BLaER1 (cell line): ENCODE measurements at regions not wholly inside any gene's neighbourhood (a gene's known extent, or its start where the extent isn't known, plus 50 kb on each side); places are given as distances from the start of the nearest gene placed in this dataset.

Experiments used
- H3K27ac ChIP-seq: shearing (Covaris generic); formaldehyde crosslinking; 2 replicates; pipeline ENCODE4 v1.8.1; 2022
- H3K27me3 ChIP-seq: shearing (Covaris generic); formaldehyde crosslinking; 2 replicates; pipeline ENCODE4 v1.8.1; 2022
- H3K36me3 ChIP-seq: shearing (Covaris generic); formaldehyde crosslinking; 2 replicates; pipeline ENCODE4 v1.8.1; 2022
- H3K4me1 ChIP-seq: shearing (Covaris generic); formaldehyde crosslinking; 2 replicates; pipeline ENCODE4 v1.8.1; 2022
- H3K4me2 ChIP-seq: shearing (Covaris generic); formaldehyde crosslinking; 2 replicates; pipeline ENCODE4 v1.8.1; 2022
- H3K4me3 ChIP-seq: shearing (Covaris generic); formaldehyde crosslinking; 2 replicates; pipeline ENCODE4 v1.8.1; 2022
- H3K9ac ChIP-seq: shearing (Covaris generic); formaldehyde crosslinking; 2 replicates; pipeline ENCODE4 v1.8.1; 2022
- H3K9me3 ChIP-seq: shearing (Covaris generic); formaldehyde crosslinking; 2 replicates; pipeline ENCODE4 v1.8.1; 2022
- H4K20me1 ChIP-seq: shearing (Covaris generic); formaldehyde crosslinking; 2 replicates; pipeline ENCODE4 v1.8.1; 2022
- Cebpa-rat ChIP-seq: shearing (Covaris generic); IDR thresholded peaks from 2 replicates; pipeline ENCODE4 v1.8.1; 2022

- Histone ChIP-seq H4K20me1 (no peaks in the 10 kb centered on the region), H3K27ac (no peak overlapping the region), H3K4me1 (peaks cover 33% of the 10 kb centered on the region), H3K36me3 (no peaks in the 10 kb centered on the region), H3K27me3 (no peaks in the 10 kb centered on the region), H3K4me3 (no peak overlapping the region), H3K9ac (no peak overlapping the region), H3K4me2 (no peak overlapping the region), H3K9me3 (peaks cover 6% of the 10 kb centered on the region; the same call in 1 of the 2 replicates)
- TF ChIP-seq Cebpa-rat, result no peak
Measured at GRCh38 chr2:240252191-240252871, 111.9 kb upstream of the OTOS start.

GRCh38 chr2:240252872-240253511 lies 112.5 kb upstream of the OTOS start:
- H3K4me2 ChIP-seq, result no peak overlapping the region
- no peak overlapping the region for H3K4me3 ChIP-seq
- H3K9me3 ChIP-seq, result no peaks in the 10 kb centered on the region
- H3K27ac ChIP-seq, result no peak overlapping the region
- peaks cover 26% of the 10 kb centered on the region for H3K4me1 ChIP-seq
- no peak for TF ChIP-seq Cebpa-rat
- H4K20me1 ChIP-seq, result no peaks in the 10 kb centered on the region
- no peaks in the 10 kb centered on the region for H3K27me3 ChIP-seq
- no peak overlapping the region for H3K9ac ChIP-seq
- H3K36me3 ChIP-seq, result no peaks in the 10 kb centered on the region

GRCh38 chr2:240253583-240254145 lies 113.2 kb upstream of the OTOS start:
- H3K27me3 ChIP-seq, result no peaks in the 10 kb centered on the region
- no peaks in the 10 kb centered on the region for H4K20me1 ChIP-seq
- no peak overlapping the region for H3K4me2 ChIP-seq
- H3K27ac ChIP-seq, result no peak overlapping the region
- H3K4me3 ChIP-seq, result no peak overlapping the region
- H3K9ac ChIP-seq, result no peak overlapping the region
- peaks cover 19% of the 10 kb centered on the region for H3K4me1 ChIP-seq
- no peak for TF ChIP-seq Cebpa-rat
- H3K36me3 ChIP-seq, result no peaks in the 10 kb centered on the region
- H3K9me3 ChIP-seq, result no peaks in the 10 kb centered on the region

GRCh38 chr2:240254337-240255164 lies 114.1 kb upstream of the OTOS start:
- no peaks in the 10 kb centered on the region for H3K27me3 ChIP-seq
- no peak overlapping the region for H3K4me2 ChIP-seq
- H3K9me3 ChIP-seq, result no peaks in the 10 kb centered on the region
- H3K27ac ChIP-seq, result no peak overlapping the region
- H4K20me1 ChIP-seq, result no peaks in the 10 kb centered on the region
- H3K4me3 ChIP-seq, result no peak overlapping the region
- no peak for TF ChIP-seq Cebpa-rat
- no peaks in the 10 kb centered on the region for H3K36me3 ChIP-seq
- H3K9ac ChIP-seq, result no peak overlapping the region
- peaks cover 10% of the 10 kb centered on the region for H3K4me1 ChIP-seq

- no peak for TF ChIP-seq Cebpa-rat
- Histone ChIP-seq H3K4me3 (no peak overlapping the region), H3K27ac (no peak overlapping the region), H3K4me2 (no peak overlapping the region), H3K4me1 (peaks cover 5% of the 10 kb centered on the region), H3K9ac (no peak overlapping the region), H3K27me3 (no peaks in the 10 kb centered on the region), H3K36me3 (no peaks in the 10 kb centered on the region), H4K20me1 (no peaks in the 10 kb centered on the region), H3K9me3 (no peaks in the 10 kb centered on the region)
Measured at GRCh38 chr2:240255165-240255491, 114.7 kb upstream of the OTOS start.

- no peaks in the 10 kb centered on the region for H4K20me1 ChIP-seq
- H3K4me1 ChIP-seq, result no peaks in the 10 kb centered on the region
- H3K27me3 ChIP-seq, result no peaks in the 10 kb centered on the region
- no peak overlapping the region for H3K4me3 ChIP-seq
- no peak overlapping the region for H3K4me2 ChIP-seq
- no peaks in the 10 kb centered on the region for H3K9me3 ChIP-seq
- H3K36me3 ChIP-seq, result no peaks in the 10 kb centered on the region
- TF ChIP-seq Cebpa-rat, result no peak
- H3K27ac ChIP-seq, result no peak overlapping the region
- no peak overlapping the region for H3K9ac ChIP-seq
Measured at GRCh38 chr2:240255811-240256703, 115.6 kb upstream of the OTOS start.

GRCh38 chr2:240256704-240257637 lies 116.5 kb upstream of the OTOS start:
- H3K4me1 ChIP-seq, result no peaks in the 10 kb centered on the region
- H3K4me3 ChIP-seq, result no peak overlapping the region
- H3K9me3 ChIP-seq, result peaks cover 9% of the 10 kb centered on the region
- no peaks in the 10 kb centered on the region for H4K20me1 ChIP-seq
- H3K9ac ChIP-seq, result no peak overlapping the region
- H3K36me3 ChIP-seq, result no peaks in the 10 kb centered on the region
- H3K27me3 ChIP-seq, result no peaks in the 10 kb centered on the region
- no peak overlapping the region for H3K4me2 ChIP-seq
- no peak for TF ChIP-seq Cebpa-rat
- no peak overlapping the region for H3K27ac ChIP-seq

- Histone ChIP-seq H3K36me3 (no peaks in the 10 kb centered on the region), H3K9me3 (peaks cover 19% of the 10 kb centered on the region), H3K4me3 (no peak overlapping the region), H3K27ac (no peak overlapping the region), H3K9ac (no peak overlapping the region), H3K4me1 (no peaks in the 10 kb centered on the region), H3K27me3 (no peaks in the 10 kb centered on the region), H3K4me2 (no peak overlapping the region), H4K20me1 (no peaks in the 10 kb centered on the region)
- TF ChIP-seq Cebpa-rat, result no peak
Measured at GRCh38 chr2:240257940-240258580, 117.6 kb upstream of the OTOS start.
